PFSK-1 (cell line): ENCODE measurements at regions not wholly inside any gene's neighbourhood (a gene's known extent, or its start where the extent isn't known, plus 50 kb on each side); places are given as distances from the start of the nearest gene placed in this dataset.

Source experiments
- POLR2AphosphoS5 ChIP-seq: IDR thresholded peaks from 2 replicates; pipeline ENCODE4 v1.6.1; 2012; ENCODE audit warnings: low read depth, mild to moderate bottlenecking, control low read depth, low read length, moderate library complexity
- SIN3A ChIP-seq: IDR thresholded peaks from 2 replicates; pipeline ENCODE4 v1.6.1; 2012; ENCODE audit warnings: mild to moderate bottlenecking, low read length, moderate library complexity, borderline replicate concordance; ENCODE audit not compliant: insufficient read depth
- TAF1 ChIP-seq: IDR thresholded peaks from 2 replicates; pipeline ENCODE4 v1.6.1; 2012; ENCODE audit warnings: low read length, control low read depth, borderline replicate concordance; ENCODE audit not compliant: insufficient read depth

- TF ChIP-seq SIN3A = no peak
- no peak for TF ChIP-seq TAF1
- no peak for TF ChIP-seq POLR2AphosphoS5
Observed at GRCh38 chr16:13336335-13336734, 434.9 kb downstream of the SHISA9 start.
